ENCODE measurements at regions not wholly inside any gene's neighbourhood (a gene's known extent, or its start where the extent isn't known, plus 50 kb on each side); places are given as distances from the start of the nearest gene placed in this dataset.
A peak's percentile ranks its signal among the peaks of the same experiment; 100 is the strongest.

DNA sequence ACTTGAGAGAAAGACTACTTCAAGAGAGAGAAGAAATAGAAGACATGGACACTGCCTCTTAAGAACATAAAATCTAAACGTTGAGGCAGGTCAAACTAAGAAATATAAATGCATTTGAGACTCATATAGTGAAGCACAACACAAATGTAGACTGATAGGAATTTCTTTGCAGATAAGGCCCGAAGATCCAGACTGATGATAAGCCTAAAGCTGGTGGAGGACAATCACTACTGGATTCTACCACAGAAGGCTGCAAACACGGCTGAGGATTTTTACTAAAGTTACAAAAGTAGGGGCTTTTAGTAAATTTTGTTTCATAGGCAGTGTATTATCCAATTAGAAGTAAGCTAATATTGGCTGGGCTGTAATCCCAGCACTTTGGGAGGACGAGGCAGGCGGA lies 278.3 kb downstream of the RAP2B start:
- TF ChIP-seq, protein P1, sequence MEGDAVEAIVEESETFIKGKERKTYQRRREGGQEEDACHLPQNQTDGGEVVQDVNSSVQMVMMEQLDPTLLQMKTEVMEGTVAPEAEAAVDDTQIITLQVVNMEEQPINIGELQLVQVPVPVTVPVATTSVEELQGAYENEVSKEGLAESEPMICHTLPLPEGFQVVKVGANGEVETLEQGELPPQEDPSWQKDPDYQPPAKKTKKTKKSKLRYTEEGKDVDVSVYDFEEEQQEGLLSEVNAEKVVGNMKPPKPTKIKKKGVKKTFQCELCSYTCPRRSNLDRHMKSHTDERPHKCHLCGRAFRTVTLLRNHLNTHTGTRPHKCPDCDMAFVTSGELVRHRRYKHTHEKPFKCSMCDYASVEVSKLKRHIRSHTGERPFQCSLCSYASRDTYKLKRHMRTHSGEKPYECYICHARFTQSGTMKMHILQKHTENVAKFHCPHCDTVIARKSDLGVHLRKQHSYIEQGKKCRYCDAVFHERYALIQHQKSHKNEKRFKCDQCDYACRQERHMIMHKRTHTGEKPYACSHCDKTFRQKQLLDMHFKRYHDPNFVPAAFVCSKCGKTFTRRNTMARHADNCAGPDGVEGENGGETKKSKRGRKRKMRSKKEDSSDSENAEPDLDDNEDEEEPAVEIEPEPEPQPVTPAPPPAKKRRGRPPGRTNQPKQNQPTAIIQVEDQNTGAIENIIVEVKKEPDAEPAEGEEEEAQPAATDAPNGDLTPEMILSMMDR (IDR thresholded peaks at IDR 0.05): no peak
- peaks cover 2% of the 10 kb centered on the region for H3K4me1 ChIP-seq
- no peak overlapping the region for H3K9ac ChIP-seq
- no peaks in the 10 kb centered on the region for H3K27me3 ChIP-seq (ENCODE audit: control insufficient read depth, insufficient read depth, low read length)
- no peak overlapping the region for H3K27ac ChIP-seq
- H3K4me2 ChIP-seq (ENCODE audit: low read length): no peak overlapping the region
- no peaks in the 10 kb centered on the region for H3K36me3 ChIP-seq (ENCODE audit: control insufficient read depth, insufficient read depth, low read length)
- no peaks in the 10 kb centered on the region for H3K9me3 ChIP-seq (ENCODE audit: control insufficient read depth, low read length)
- no peak overlapping the region for H2AFZ ChIP-seq
- H3K79me2 ChIP-seq: no peaks in the 10 kb centered on the region
- H3K4me3 ChIP-seq (ENCODE audit: low read depth, low read length): no peak overlapping the region

DNA sequence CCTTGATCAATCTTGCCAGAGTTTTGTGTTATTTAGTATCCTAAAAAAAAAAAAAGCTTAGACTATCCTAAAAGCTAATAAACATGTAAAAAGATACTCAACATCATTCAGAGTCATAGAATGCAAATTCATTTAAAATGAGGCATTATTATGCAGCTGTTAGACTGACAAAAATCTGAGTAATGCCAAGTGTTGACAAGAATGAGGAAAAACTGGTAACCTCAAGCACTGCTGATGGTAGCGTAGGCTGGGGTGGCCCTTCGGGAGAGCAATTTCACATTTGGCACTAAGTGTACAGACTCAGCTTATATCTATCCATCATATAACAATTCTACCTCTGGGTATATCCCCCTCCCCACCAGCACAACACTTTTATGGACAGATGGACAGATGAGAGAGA lies 280.4 kb downstream of the RAP2B start:
- peaks cover 2% of the 10 kb centered on the region for H3K4me1 ChIP-seq
- TF ChIP-seq, protein P1 (IDR thresholded peaks at IDR 0.05): no peak
- no peaks in the 10 kb centered on the region for H3K36me3 ChIP-seq (ENCODE audit: control insufficient read depth, insufficient read depth, low read length)
- no peaks in the 10 kb centered on the region for H3K79me2 ChIP-seq
- no peaks in the 10 kb centered on the region for H3K9me3 ChIP-seq (ENCODE audit: control insufficient read depth, low read length)
- H3K4me2 ChIP-seq (ENCODE audit: low read length): no peak overlapping the region
- no peaks in the 10 kb centered on the region for H3K27me3 ChIP-seq (ENCODE audit: control insufficient read depth, insufficient read depth, low read length)
- H3K27ac ChIP-seq: no peak overlapping the region
- H3K9ac ChIP-seq: no peak overlapping the region
- no peak overlapping the region for H2AFZ ChIP-seq
- H3K4me3 ChIP-seq (ENCODE audit: low read depth, low read length): no peak overlapping the region

DNA sequence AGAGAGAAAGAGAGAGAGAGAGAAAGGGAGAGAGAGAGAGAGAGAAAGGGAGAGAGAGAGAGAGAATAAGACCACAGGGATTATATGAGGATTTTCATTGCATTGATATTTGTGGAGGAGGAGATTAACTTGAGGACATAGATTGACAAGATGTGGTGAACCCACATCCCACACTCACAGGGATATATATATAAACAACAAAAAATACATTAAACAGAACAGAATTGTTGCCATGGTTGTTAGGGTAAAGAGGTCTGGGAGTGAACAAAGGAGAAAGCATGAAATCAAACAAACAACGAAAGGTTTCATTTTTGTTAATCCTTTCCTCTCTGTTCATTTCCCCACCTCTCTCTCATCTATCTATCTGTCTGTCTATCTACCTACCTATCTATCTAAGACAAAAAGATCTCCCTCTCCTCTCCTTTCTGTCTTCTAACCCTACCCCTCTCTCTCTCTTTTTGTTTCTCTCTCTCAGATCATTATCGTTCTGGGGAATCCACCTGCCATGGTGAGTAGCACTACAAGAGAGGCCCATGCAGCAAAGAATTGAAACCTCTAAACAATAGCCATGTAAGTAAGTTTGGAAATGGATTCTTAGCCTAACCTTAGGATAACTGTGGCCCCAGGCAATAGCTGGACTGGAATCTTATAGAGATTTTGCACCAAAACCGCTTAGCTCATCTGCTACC lies 280.9 kb downstream of the RAP2B start:
- no peak overlapping the region for H3K9ac ChIP-seq
- H3K4me2 ChIP-seq (ENCODE audit: low read length): no peak overlapping the region
- H3K4me3 ChIP-seq (ENCODE audit: low read depth, low read length): no peak overlapping the region
- H2AFZ ChIP-seq: peak overlapping the region; percentile 20
- no peaks in the 10 kb centered on the region for H3K9me3 ChIP-seq (ENCODE audit: control insufficient read depth, low read length)
- no peaks in the 10 kb centered on the region for H3K36me3 ChIP-seq (ENCODE audit: control insufficient read depth, insufficient read depth, low read length)
- H3K79me2 ChIP-seq: no peaks in the 10 kb centered on the region
- no peaks in the 10 kb centered on the region for H3K27me3 ChIP-seq (ENCODE audit: control insufficient read depth, insufficient read depth, low read length)
- TF ChIP-seq, protein P1 (IDR thresholded peaks at IDR 0.05): no peak
- no peak overlapping the region for H3K27ac ChIP-seq
- peaks cover 2% of the 10 kb centered on the region for H3K4me1 ChIP-seq

DNA sequence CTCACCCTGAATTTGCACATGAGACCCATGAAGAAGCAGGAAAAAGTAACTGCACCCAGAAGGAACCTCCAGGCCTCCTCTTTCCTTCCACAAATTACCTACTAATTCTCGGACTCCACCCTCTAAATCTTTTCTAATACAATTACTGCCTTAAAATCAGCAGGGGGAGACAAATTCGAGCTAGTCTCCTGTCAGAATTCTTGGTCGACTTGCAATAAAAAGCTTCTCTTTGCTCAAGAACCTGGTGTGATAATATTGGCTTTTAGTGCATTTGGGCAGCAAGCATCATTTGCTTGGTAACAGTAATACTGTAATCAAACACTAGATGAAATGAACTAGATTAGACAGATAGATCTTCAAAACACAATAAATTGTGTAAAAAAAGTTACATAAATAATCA lies 281.9 kb downstream of the RAP2B start:
- Histone ChIP-seq H3K9me3 (ENCODE audit: control insufficient read depth, low read length) (no peaks in the 10 kb centered on the region), H3K9ac (no peak overlapping the region), H3K36me3 (ENCODE audit: control insufficient read depth, insufficient read depth, low read length) (no peaks in the 10 kb centered on the region), H2AFZ (no peak overlapping the region), H3K4me2 (ENCODE audit: low read length) (no peak overlapping the region), H3K4me3 (ENCODE audit: low read depth, low read length) (no peak overlapping the region), H3K4me1 (no peaks in the 10 kb centered on the region), H3K27ac (no peak overlapping the region), H3K79me2 (no peaks in the 10 kb centered on the region), H3K27me3 (ENCODE audit: control insufficient read depth, insufficient read depth, low read length) (no peaks in the 10 kb centered on the region)
- TF ChIP-seq, protein P1 (IDR thresholded peaks at IDR 0.05): no peak

DNA sequence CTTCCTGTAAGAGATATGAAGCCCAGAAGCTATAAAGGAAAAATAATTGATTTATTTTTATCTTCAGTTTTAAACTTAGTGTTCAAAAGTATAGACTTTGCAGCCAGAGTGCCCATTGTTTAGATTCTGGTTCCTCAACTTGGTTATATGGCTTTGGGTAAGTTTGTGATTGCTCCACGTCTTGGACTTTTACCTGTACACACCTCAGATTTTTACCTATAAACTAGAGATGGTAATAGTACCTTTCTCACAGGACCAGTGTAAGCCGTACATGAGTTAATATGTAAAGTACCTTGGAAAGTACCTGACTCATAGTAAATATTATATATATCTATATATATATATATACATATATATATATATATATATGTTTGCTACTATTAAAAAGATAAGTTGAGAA lies 283.8 kb downstream of the RAP2B start:
- H2AFZ ChIP-seq: no peak overlapping the region
- H3K27ac ChIP-seq: no peak overlapping the region
- H3K79me2 ChIP-seq: no peaks in the 10 kb centered on the region
- no peaks in the 10 kb centered on the region for H3K36me3 ChIP-seq (ENCODE audit: control insufficient read depth, insufficient read depth, low read length)
- H3K9ac ChIP-seq: no peak overlapping the region
- TF ChIP-seq, protein P1 (IDR thresholded peaks at IDR 0.05): no peak
- no peaks in the 10 kb centered on the region for H3K9me3 ChIP-seq (ENCODE audit: control insufficient read depth, low read length)
- no peak overlapping the region for H3K4me2 ChIP-seq (ENCODE audit: low read length)
- no peak overlapping the region for H3K4me3 ChIP-seq (ENCODE audit: low read depth, low read length)
- H3K27me3 ChIP-seq (ENCODE audit: control insufficient read depth, insufficient read depth, low read length): no peaks in the 10 kb centered on the region
- H3K4me1 ChIP-seq: no peaks in the 10 kb centered on the region

Data from parathyroid adenoma (tissue), 2 donors.